Fibroblast of mammary gland (primary cell): ENCODE measurements at regions not wholly inside any gene's neighbourhood (a gene's known extent, or its start where the extent isn't known, plus 50 kb on each side); places are given as distances from the start of the nearest gene placed in this dataset.

Experiments used
- DNase-seq: peaks from one replicate; pipeline ENCODE4 v3.0.0-alpha.2; 2010; ENCODE audit warnings: low read depth
- H3K4me3 ChIP-seq: 2 replicates; pipeline ENCODE4 v1.5.1; 2011; ENCODE audit warnings: low read depth, mild to moderate bottlenecking, low read length, moderate library complexity; ENCODE audit not compliant: control insufficient read depth
- CTCF ChIP-seq: conservative IDR thresholded peaks from 2 replicates; pipeline ENCODE4 v1.5.1; 2011; ENCODE audit warnings: low read depth, low read length, inconsistent platforms; ENCODE audit not compliant: control insufficient read depth, insufficient read depth

GRCh38 chr1:38310079-38310478 lies 263.5 kb upstream of the POU3F1 start:
- DNase-seq, result no peak
- TF ChIP-seq CTCF, result no peak
- no peak overlapping the region for H3K4me3 ChIP-seq

DNA sequence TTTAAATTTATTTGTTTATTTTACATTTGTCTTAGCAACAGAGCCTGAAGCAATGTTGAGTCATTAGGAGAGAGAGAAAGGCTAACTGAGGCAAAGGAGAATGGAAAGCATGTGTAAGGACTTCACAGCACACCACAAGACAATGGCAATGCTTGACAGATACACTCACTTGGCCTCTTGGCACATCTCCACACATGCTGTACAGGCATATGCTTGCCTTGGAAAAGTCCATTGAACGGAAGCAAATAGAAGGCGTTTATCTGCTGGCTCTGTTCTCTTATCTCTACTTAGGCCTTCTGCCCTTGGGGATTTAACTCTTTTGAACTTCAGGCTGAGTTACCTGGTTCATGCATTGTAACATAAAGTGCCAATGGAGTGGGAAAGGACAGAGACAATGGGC lies 262.2 kb upstream of the POU3F1 start:
- no peak overlapping the region for H3K4me3 ChIP-seq
- no peak for DNase-seq
- TF ChIP-seq CTCF, result no peak

- no peak overlapping the region for H3K4me3 ChIP-seq
- DNase-seq, result no peak
- TF ChIP-seq CTCF, result no peak
Measured at GRCh38 chr1:38305666-38306065, 259.1 kb upstream of the POU3F1 start.

GRCh38 chr1:38303843-38304242 lies 257.2 kb upstream of the POU3F1 start:
- no peak overlapping the region for H3K4me3 ChIP-seq
- DNase-seq, result no peak
- no peak for TF ChIP-seq CTCF

- DNase-seq, result no peak
- no peak overlapping the region for H3K4me3 ChIP-seq
- no peak for TF ChIP-seq CTCF
Measured at GRCh38 chr1:38301040-38301439, 254.4 kb upstream of the POU3F1 start.

DNA sequence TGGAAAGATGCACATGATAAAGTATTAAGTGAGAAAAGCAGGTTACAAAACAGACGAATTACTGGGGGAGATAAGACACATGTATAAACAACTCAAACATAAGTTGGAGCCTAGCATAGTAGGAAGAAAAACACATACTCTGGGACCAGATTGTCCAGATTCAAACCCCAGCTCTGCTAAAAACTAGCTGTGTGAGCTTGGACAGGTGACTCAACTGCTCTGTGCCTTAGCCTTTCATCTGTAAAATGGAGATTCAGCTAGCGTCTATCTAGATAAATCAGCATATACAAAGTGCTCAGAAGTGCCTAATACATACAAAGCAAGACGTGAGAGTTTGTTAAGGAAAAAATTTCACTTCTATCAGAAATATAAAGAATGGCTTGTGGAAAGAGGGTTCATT lies 254.0 kb upstream of the POU3F1 start:
- DNase-seq, result no peak
- no peak overlapping the region for H3K4me3 ChIP-seq
- TF ChIP-seq CTCF, result no peak

GRCh38 chr1:38297842-38298241 lies 251.2 kb upstream of the POU3F1 start:
- no peak for DNase-seq
- no peak for TF ChIP-seq CTCF
- no peak overlapping the region for H3K4me3 ChIP-seq
